ENCODE measurements at regions not wholly inside any gene's neighbourhood (a gene's known extent, or its start where the extent isn't known, plus 50 kb on each side); places are given as distances from the start of the nearest gene placed in this dataset.
"Not testable (repeated sequence)": the region's sequence is repeated elsewhere in the genome, so short reads cannot be mapped to it uniquely, and the experiment has no call there.

- Histone ChIP-seq H3K36me3 (no peaks in the 10 kb centered on the region), H3K9me3 (replicated peaks) (peaks cover 7% of the 10 kb centered on the region), H3K4me3 (no peak overlapping the region), H3K4me1 (no peaks in the 10 kb centered on the region), H3K27ac (replicated peaks) (no peak overlapping the region), H3K27me3 (ENCODE audit: low read depth) (no peaks in the 10 kb centered on the region)
- no peak for TF ChIP-seq CTCF (IDR thresholded peaks at IDR 0.05; ENCODE audit: borderline replicate concordance)
- intact Hi-C loops (cut with micrococcal nuclease), result no loop called here
- DNase-seq, result no peak
Observed at GRCh38 chr5:152730176-152730575, 325.1 kb upstream of the NMUR2 start.

GRCh38 chr5:152736906-152737305 lies 331.8 kb upstream of the NMUR2 start:
- Histone ChIP-seq H3K27ac (replicated peaks) (no peak overlapping the region), H3K9me3 (replicated peaks) (peaks cover 17% of the 10 kb centered on the region), H3K27me3 (ENCODE audit: low read depth) (no peaks in the 10 kb centered on the region), H3K36me3 (no peaks in the 10 kb centered on the region), H3K4me3 (no peak overlapping the region), H3K4me1 (no peaks in the 10 kb centered on the region)
- intact Hi-C loops (cut with micrococcal nuclease), result no loop called here
- no peak for TF ChIP-seq CTCF (IDR thresholded peaks at IDR 0.05; ENCODE audit: borderline replicate concordance)
- DNase-seq, result no peak

- Histone ChIP-seq H3K4me3 (no peak overlapping the region), H3K27me3 (ENCODE audit: low read depth) (no peaks in the 10 kb centered on the region), H3K27ac (replicated peaks) (no peak overlapping the region), H3K4me1 (no peaks in the 10 kb centered on the region), H3K9me3 (replicated peaks) (peaks cover 17% of the 10 kb centered on the region), H3K36me3 (no peaks in the 10 kb centered on the region)
- DNase-seq, result no peak
- intact Hi-C loops (cut with micrococcal nuclease), result no loop called here
- TF ChIP-seq CTCF (IDR thresholded peaks at IDR 0.05; ENCODE audit: borderline replicate concordance), result no peak
Observed at GRCh38 chr5:152739916-152740315, 334.8 kb upstream of the NMUR2 start.

GRCh38 chr5:152741126-152741525 lies 336.0 kb upstream of the NMUR2 start:
- H3K4me1 ChIP-seq; DNase-seq; intact Hi-C loops (cut with micrococcal nuclease); H3K36me3 ChIP-seq; H3K4me3 ChIP-seq; H3K27me3 ChIP-seq (ENCODE audit: low read depth); H3K27ac ChIP-seq (replicated peaks): not testable (repeated sequence)
- peaks cover 17% of the 10 kb centered on the region for H3K9me3 ChIP-seq (replicated peaks)

- H3K9me3 ChIP-seq (replicated peaks), result peaks cover 11% of the 10 kb centered on the region
- H3K36me3 ChIP-seq; DNase-seq; intact Hi-C loops (cut with micrococcal nuclease); H3K27me3 ChIP-seq (ENCODE audit: low read depth); H3K4me3 ChIP-seq; H3K4me1 ChIP-seq; H3K27ac ChIP-seq (replicated peaks): not testable (repeated sequence)
Observed at GRCh38 chr5:152787709-152788217, 382.7 kb upstream of the NMUR2 start.

GRCh38 chr5:152801886-152802285 lies 396.8 kb upstream of the NMUR2 start:
- intact Hi-C loops (cut with micrococcal nuclease), result no loop called here
- no peak for DNase-seq
- no peaks in the 10 kb centered on the region for H3K4me1 ChIP-seq
- no peaks in the 10 kb centered on the region for H3K27me3 ChIP-seq (ENCODE audit: low read depth)
- no peak overlapping the region for H3K27ac ChIP-seq (replicated peaks)
- H3K36me3 ChIP-seq, result no peaks in the 10 kb centered on the region
- no peaks in the 10 kb centered on the region for H3K9me3 ChIP-seq (replicated peaks)
- no peak overlapping the region for H3K4me3 ChIP-seq
- TF ChIP-seq CTCF (IDR thresholded peaks at IDR 0.05; ENCODE audit: borderline replicate concordance), result no peak

GRCh38 chr5:152804179-152804578 lies 399.1 kb upstream of the NMUR2 start:
- intact Hi-C loops (cut with micrococcal nuclease), result no loop called here

More at GRCh38 chr5:152804179-152804578, 399.1 kb upstream of the NMUR2 start:
- TF ChIP-seq CTCF (IDR thresholded peaks at IDR 0.05; ENCODE audit: borderline replicate concordance), result no peak
- Histone ChIP-seq H3K36me3 (no peaks in the 10 kb centered on the region), H3K9me3 (replicated peaks) (no peaks in the 10 kb centered on the region), H3K4me3 (no peak overlapping the region), H3K27ac (replicated peaks) (no peak overlapping the region), H3K27me3 (ENCODE audit: low read depth) (no peaks in the 10 kb centered on the region), H3K4me1 (no peaks in the 10 kb centered on the region)
- DNase-seq, result no peak

Measured in left ventricle myocardium inferior (tissue), 1 donor.